Stimulated activated naive CD8-positive, alpha-beta T cell treated with anti-CD3 and anti-CD28 coated beads, Interleukin-15, Interleukin-2, amounts not matched to agents 100 U/mL and 50 U/mL, for 24 hours (primary cell): ENCODE measurements at regions not wholly inside any gene's neighbourhood (a gene's known extent, or its start where the extent isn't known, plus 50 kb on each side); places are given as distances from the start of the nearest gene placed in this dataset.
"Not testable (repeated sequence)": the region's sequence is repeated elsewhere in the genome, so short reads cannot be mapped to it uniquely, and the experiment has no call there.

Experiments
- ATAC-seq: fragments of 150-1000 bp; cut with Tn5 transposase; one replicate; pipeline ENCODE4 v1.10.0; 2021
- DNase-seq: peaks from one replicate; pipeline ENCODE4 v3.0.0; 2021

GRCh38 chr3:147672035-147672434 is 262.9 kb downstream of the ZIC1 start:
- no peak for ATAC-seq
- DNase-seq = no peak

GRCh38 chr3:147672436-147672835 is 263.3 kb downstream of the ZIC1 start:
- ATAC-seq (no peak), DNase-seq (no peak)

- ATAC-seq (no peak), DNase-seq (no peak)
Observed at GRCh38 chr3:147675761-147676160, 266.6 kb downstream of the ZIC1 start.

- no peak for ATAC-seq
- DNase-seq = no peak
Observed at GRCh38 chr3:147680837-147681483, 271.8 kb downstream of the ZIC1 start.

DNA sequence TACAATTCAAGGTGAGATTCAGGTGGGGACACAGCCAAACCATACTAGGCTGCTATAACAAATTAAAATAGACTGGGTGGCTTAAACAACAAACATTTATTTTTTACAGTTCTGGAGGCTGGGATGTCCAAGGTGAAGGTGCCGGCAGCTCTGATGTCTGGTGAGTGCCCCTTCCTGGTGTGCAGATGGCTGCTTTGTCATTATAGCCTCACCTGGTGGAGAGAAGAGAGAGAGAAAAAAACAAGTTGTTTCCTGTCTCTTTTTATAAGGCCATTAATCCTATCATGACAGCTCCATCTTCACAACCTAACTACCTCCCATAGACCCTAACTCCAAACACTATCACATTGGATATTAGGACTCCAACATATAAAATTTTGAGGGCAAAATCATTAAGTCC is 279.7 kb downstream of the ZIC1 start:
- no peak for DNase-seq
- no peak for ATAC-seq

- no peak for DNase-seq
- ATAC-seq = no peak
Observed at GRCh38 chr3:147699175-147699838, 290.1 kb downstream of the ZIC1 start.

DNA sequence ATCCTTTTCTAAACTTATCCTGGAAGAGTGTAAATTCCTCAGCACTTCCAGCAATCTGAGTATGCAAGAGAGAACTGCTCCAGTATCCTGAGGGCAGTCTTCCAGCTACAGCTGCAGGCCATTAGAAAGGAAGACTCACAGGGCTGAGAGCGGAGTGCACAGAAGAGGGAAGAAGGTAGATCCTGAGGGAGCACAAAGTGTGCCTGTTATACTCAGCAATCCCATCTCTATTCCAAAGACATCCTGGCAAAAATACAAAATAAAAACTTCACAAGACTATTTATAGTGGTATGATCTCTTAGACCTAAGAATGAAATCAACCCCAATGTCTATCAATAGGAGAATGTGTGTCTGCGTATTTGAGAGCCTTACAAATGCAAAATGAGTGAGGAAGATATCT is 292.0 kb downstream of the ZIC1 start:
- DNase-seq = no peak
- ATAC-seq = no peak

- ATAC-seq (no peak), DNase-seq (no peak)
Observed at GRCh38 chr3:147702509-147702908, 293.3 kb downstream of the ZIC1 start.

DNA sequence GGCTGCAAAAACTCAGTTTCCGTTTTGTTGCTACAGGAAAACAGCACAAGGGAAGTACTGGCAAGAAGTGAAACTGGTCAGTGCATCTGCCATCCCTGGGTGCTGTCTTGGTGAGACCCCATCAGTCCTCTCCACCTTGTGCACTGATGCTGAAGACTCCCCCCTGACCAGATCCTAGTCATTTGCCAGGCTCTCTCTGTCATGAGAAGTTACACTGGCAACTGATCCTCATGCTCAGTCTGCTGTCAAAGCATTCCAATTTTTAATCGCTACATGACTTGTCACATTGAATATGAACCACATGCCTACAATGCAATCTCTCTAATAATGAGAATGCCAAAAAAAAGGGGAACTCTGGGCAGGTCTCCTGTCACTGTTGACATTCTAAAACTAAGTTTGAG is 296.5 kb downstream of the ZIC1 start:
- DNase-seq (no peak), ATAC-seq (no peak)

GRCh38 chr3:147710753-147711152 is 301.6 kb downstream of the ZIC1 start:
- not testable (repeated sequence) for ATAC-seq, DNase-seq

DNA sequence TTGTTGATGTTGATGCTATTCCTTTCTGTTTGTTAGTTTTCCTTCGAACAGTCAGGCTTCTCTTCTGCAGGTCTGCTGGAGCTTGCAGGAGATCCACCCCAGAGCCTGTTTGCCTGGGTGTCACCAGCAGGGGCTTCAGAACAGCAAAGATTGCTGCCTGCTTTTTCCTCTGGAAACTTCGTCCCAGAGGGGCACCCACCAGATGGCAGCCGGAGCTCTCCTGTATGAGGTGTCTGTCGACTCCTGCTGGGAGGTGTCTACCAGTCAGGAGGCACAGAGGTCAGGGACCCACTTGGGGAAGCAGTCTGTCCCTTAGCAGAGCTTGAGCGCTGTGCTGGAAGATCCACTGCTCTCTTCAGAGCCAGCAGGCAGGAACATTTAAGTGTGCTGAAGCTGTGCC is 303.2 kb downstream of the ZIC1 start:
- ATAC-seq (no peak), DNase-seq (no peak)

DNA sequence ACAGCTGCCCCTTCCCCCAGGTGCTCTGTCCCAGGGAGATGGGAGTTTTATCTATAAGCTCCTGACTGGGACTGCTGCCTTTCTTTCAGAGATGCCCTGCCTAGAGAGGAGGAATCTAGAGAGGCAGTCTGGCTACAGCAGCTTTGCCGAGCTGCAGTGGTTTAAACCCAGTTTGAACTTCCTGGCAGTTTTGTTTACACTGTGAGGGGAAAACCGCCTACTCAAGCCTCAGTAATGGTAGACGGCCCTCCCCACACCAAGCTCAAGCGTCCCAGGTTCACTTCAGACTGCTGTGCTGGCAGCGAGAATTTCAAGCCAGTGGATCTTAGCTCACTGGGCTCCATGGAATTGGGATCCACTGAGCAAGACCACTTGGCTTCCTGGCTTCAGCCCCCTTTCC is 303.6 kb downstream of the ZIC1 start:
- ATAC-seq = not testable (repeated sequence)

GRCh38 chr3:147713234-147714133 is 304.3 kb downstream of the ZIC1 start:
- ATAC-seq = no peak
- no peak for DNase-seq

More for the DNA sequence above, 303.6 kb downstream of the ZIC1 start:
- DNase-seq = not testable (repeated sequence)

DNA sequence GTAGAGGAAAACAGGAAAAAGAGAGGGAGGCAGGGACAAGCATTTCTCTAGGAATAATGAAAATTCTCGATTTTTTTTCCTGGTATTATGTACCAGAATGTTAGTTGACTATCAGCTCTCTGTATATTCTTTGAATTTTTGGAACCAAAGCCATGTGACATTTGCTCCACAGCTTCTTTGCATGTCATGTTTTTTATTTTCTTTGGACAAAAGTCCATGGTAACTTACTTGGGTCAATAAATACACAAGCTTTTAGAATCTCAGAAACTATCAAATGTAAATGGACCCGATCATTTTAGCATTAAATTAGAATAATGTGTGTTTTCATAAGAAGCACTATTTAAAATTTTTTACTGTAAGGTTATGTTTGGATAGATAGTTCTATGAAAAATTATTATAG is 320.5 kb downstream of the ZIC1 start:
- no peak for ATAC-seq
- DNase-seq = no peak

- ATAC-seq = no peak
- no peak for DNase-seq
Observed at GRCh38 chr3:147730284-147730683, 321.1 kb downstream of the ZIC1 start.

GRCh38 chr3:147733217-147733616 is 324.1 kb downstream of the ZIC1 start:
- ATAC-seq (no peak), DNase-seq (no peak)

- no peak for ATAC-seq
- DNase-seq = no peak
Observed at GRCh38 chr3:147735616-147736015, 326.5 kb downstream of the ZIC1 start.

DNA sequence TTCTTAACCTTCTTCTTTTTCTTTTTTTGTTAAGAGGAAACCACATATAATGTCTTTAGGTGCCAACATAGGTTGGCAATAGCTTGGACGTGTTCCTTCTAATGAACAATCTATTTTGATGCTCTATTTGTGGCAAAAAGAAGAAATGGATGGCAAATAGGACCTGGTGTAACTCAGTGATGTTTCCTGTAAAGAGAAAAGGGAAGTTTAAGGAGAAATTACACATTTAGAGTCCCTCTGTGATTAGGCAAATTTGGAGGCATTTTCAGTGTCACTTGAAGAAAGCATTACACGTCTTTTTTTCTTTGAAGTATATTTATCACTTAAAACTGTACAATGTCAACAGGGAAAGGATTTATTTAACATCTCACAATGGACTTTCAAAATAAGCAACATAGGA is 327.1 kb downstream of the ZIC1 start:
- ATAC-seq = no peak
- DNase-seq = no peak

GRCh38 chr3:147737376-147737775 is 328.2 kb downstream of the ZIC1 start:
- no peak for DNase-seq
- ATAC-seq = no peak

DNA sequence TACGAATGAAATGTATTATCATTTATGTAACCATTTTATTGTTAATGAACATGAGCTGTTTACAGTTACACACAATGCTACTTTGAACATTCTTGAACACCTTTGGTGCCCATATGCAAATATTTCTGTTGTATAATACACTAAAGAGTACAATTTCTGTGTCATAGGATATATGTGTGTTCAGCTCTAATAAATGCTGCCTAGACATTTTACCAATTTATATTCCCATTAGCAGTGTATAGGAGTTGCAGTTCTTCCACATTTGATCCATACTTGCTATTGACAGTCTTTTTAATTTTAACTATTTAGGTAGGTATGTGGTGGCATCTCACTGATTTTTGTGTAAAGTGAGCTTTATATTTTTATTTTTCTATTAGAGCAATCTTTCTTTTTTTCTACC is 331.8 kb downstream of the ZIC1 start:
- no peak for ATAC-seq
- DNase-seq = no peak

GRCh38 chr3:147744967-147745366 is 335.8 kb downstream of the ZIC1 start:
- ATAC-seq (no peak), DNase-seq (no peak)

DNA sequence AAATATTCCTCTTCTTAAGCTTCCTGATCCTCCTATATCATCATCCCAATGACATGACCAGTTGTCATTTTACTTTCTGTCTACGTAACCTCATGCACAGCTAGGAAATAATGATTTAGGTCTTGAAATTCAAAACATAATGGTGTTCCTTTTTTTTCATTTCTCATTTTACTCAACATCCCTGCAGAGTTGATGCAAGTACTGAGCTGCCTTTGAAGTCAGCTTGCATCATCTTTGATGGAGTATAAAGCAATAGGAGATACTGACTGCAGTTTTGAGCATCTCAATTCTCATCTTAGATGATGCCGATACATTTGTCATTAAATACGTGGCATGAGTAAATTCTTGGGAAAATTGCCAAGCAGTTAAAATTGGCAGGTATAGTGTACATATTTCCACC is 346.1 kb downstream of the ZIC1 start:
- ATAC-seq = no peak
- DNase-seq = no peak

DNA sequence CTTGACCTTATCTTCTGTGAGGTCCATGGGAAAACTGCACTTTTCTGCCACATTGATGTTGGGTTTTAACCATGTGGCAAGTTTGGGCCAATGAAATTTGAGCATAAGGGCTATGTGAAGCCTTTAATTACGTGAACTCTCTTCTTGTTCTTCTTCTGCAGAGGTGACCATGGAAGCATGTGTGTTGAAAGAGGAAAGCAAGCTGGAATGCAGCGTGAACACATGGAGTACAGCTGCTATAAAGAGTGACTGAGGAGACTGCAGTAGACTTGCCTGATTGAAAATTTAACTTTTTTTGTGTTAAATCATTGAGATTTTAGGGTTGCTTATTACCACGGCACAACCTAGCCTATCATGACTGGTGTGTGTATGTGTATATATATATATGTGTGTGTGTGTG is 347.3 kb downstream of the ZIC1 start:
- no peak for ATAC-seq
- DNase-seq = no peak
